NT2/D1 (cell line): ENCODE measurements at regions not wholly inside any gene's neighbourhood (a gene's known extent, or its start where the extent isn't known, plus 50 kb on each side); places are given as distances from the start of the nearest gene placed in this dataset.
"Not testable (repeated sequence)": the region's sequence is repeated elsewhere in the genome, so short reads cannot be mapped to it uniquely, and the experiment has no call there.

Source experiments
- DNase-seq: peaks from one replicate; pipeline ENCODE4 v3.0.0-alpha.2; 2011; ENCODE audit warnings: low read depth, low spot score
- H3K27me3 ChIP-seq: 2 replicates; pipeline ENCODE4 v1.6.0; 2011; ENCODE audit warnings: mild to moderate bottlenecking; ENCODE audit not compliant: insufficient read length, insufficient read depth
- H3K36me3 ChIP-seq: 2 replicates; pipeline ENCODE4 v1.6.1; 2011; ENCODE audit warnings: mild to moderate bottlenecking, low read length, mixed read lengths; ENCODE audit not compliant: insufficient read depth, insufficient read length
- H3K4me1 ChIP-seq: 2 replicates; pipeline ENCODE4 v1.5.1; 2011; ENCODE audit not compliant: insufficient read depth, insufficient read length
- H3K4me3 ChIP-seq: 2 replicates; pipeline ENCODE4 v1.5.1; 2011; ENCODE audit warnings: low read depth; ENCODE audit not compliant: insufficient read length
- H3K9ac ChIP-seq: 2 replicates; pipeline ENCODE4 v1.6.0; 2011; ENCODE audit warnings: low read depth; ENCODE audit not compliant: insufficient read length
- H3K9me3 ChIP-seq: 2 replicates; pipeline ENCODE4 v1.5.1; 2011; ENCODE audit warnings: mild to moderate bottlenecking, low read length; ENCODE audit not compliant: insufficient read depth
- SUZ12 ChIP-seq: IDR thresholded peaks from 2 replicates; pipeline ENCODE4 v1.6.1; 2011; ENCODE audit not compliant: insufficient read length, insufficient read depth; ENCODE audit errors: extremely low read depth
- YY1 ChIP-seq: IDR thresholded peaks from 2 replicates; pipeline ENCODE4 v1.6.1; 2011; ENCODE audit not compliant: insufficient read length, insufficient read depth
- ZNF274 ChIP-seq: IDR thresholded peaks from 2 replicates; pipeline ENCODE4 v1.6.1; 2011; ENCODE audit warnings: mild to moderate bottlenecking, low read depth, low read length

DNA sequence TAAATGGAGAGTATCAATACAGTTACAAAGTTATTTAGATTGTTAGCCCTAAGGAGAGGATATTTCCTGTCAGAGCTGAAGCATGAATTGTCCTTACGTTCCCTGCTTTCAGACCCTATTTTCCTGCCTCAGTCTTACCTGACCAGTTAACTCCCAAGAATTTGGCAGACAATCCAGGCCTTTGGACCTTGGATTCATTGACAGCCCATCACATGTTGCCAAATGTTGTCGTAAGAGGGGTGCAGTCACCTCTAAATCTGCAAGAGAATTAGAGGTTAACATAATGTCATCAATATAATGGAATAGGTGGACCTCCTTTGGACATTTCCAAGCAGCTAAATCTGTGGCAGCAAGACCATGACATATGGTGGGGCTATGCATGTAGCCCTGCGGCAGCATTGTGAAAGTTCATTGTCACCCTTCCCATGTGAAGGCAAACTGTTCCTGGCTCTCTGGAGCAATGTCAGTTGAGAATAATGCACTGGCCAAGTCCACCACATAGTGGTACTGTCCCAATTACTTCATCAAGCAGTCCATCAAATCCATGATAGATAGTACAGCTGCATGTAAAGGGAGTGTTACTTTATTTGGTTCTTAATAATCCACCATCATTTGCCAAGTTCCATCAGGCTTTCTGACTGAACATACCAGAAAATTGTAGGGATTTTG, 1137.0 kb upstream of the POU3F4 start:
- TF ChIP-seq SUZ12 (no peak), ZNF274 (no peak), YY1 (no peak)
- DNase-seq = no peak
- H3K9me3 ChIP-seq = no peaks in the 10 kb centered on the region
- no peaks in the 10 kb centered on the region for H3K36me3 ChIP-seq
- no peaks in the 10 kb centered on the region for H3K27me3 ChIP-seq
- no peak overlapping the region for H3K4me3 ChIP-seq
- H3K4me1 ChIP-seq = no peaks in the 10 kb centered on the region
- H3K9ac ChIP-seq = no peak overlapping the region

DNA sequence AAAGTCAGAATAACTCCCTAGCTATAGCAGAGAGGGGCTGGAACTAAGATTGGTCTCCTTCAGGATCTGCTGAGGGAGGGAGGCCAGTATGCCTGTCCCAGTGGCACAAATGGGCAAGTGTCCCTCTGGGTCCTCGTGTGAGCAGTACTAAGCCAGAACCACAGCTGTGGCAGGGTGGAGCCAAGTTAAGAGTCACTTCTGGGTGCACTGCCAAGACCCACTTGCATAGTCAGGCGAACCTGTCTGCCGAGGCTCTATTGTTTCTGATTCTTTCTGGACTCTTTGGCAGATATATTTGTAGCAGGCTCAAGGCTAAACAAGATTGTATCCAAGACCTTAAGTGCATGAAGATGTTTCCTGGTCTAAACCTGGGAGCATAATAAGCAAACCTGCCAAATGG, 1123.7 kb upstream of the POU3F4 start:
- no peak overlapping the region for H3K9ac ChIP-seq
- no peaks in the 10 kb centered on the region for H3K36me3 ChIP-seq
- no peaks in the 10 kb centered on the region for H3K9me3 ChIP-seq
- no peak overlapping the region for H3K4me3 ChIP-seq
- H3K27me3 ChIP-seq = no peaks in the 10 kb centered on the region
- DNase-seq = no peak
- no peak for TF ChIP-seq SUZ12
- TF ChIP-seq YY1 = no peak
- no peaks in the 10 kb centered on the region for H3K4me1 ChIP-seq

DNA sequence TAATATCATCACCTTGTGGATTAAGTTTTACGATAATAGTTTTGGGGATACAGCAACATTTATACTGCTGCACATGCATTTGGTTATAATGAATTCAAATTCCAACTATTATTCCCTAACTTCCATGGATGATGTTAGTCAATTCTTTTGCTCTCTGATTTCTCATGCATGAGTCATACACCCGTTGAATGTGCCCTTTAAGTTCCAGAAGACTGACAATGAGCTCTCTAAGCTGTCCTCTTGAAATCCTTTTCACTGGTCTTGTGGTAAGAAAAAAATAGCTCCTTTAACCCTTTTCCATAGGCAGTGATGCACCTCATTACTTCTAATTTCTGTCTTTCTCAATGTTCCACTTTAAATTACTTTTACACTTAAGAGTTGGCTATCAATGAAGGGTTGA, 1095.2 kb upstream of the POU3F4 start:
- H3K27me3 ChIP-seq = no peaks in the 10 kb centered on the region
- H3K9ac ChIP-seq = no peak overlapping the region
- DNase-seq = peak; percentile 25
- no peaks in the 10 kb centered on the region for H3K9me3 ChIP-seq
- TF ChIP-seq YY1 (no peak), SUZ12 (no peak), ZNF274 (no peak)
- H3K4me3 ChIP-seq = no peak overlapping the region
- no peaks in the 10 kb centered on the region for H3K36me3 ChIP-seq
- H3K4me1 ChIP-seq = no peaks in the 10 kb centered on the region

DNA sequence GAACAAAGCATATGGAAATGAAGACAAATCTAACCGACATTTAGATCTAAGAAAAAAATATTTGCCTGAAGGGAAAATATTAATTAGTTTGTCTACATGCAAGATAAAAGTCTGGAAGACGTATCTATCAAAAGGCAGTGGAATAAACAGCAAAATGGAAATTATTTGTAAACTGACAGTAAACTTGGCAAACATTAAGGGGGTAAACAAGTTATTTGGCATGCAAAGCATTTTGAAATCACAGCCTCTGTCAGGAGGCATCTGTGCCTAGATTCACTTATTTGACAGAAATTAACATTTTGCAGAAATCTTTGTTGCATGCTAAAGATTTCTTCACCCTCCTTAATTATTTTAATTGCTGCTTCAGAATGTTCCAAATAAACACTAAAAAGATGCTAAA, 1065.8 kb upstream of the POU3F4 start:
- TF ChIP-seq SUZ12 (no peak), YY1 (no peak), ZNF274 (no peak)
- Histone ChIP-seq H3K9me3 (no peaks in the 10 kb centered on the region), H3K36me3 (no peaks in the 10 kb centered on the region), H3K4me3 (no peak overlapping the region), H3K27me3 (no peaks in the 10 kb centered on the region), H3K9ac (no peak overlapping the region), H3K4me1 (no peaks in the 10 kb centered on the region)
- no peak for DNase-seq

GRCh38 chrX:82451725-82452124, 1056.4 kb upstream of the POU3F4 start:
- H3K4me1 ChIP-seq = no peaks in the 10 kb centered on the region
- no peak for TF ChIP-seq ZNF274
- no peak for TF ChIP-seq SUZ12
- TF ChIP-seq YY1 = no peak
- H3K36me3 ChIP-seq = no peaks in the 10 kb centered on the region
- no peak overlapping the region for H3K4me3 ChIP-seq
- no peaks in the 10 kb centered on the region for H3K9me3 ChIP-seq
- H3K27me3 ChIP-seq = no peaks in the 10 kb centered on the region
- H3K9ac ChIP-seq = no peak overlapping the region
- DNase-seq = no peak

DNA sequence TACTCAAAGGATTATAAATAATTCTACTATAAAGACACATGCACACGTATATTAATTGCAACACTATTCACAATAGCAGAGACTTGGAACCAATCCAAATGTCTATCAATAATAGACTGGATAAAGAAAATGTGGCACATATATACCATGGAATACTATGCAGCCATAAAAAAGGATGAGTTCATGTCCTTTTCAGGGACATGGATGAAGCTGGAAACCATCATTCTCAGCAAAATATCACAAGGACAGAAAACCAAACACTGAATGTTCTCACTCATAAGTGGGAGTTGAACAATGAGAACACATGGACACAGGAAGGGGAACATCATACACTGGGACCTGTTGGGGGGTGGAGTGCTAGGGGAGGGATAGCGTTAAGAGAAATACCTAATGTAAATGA, 1052.2 kb upstream of the POU3F4 start:
- H3K9me3 ChIP-seq, DNase-seq, H3K36me3 ChIP-seq, H3K27me3 ChIP-seq, H3K9ac ChIP-seq, H3K4me1 ChIP-seq, H3K4me3 ChIP-seq: not testable (repeated sequence)

- Histone ChIP-seq H3K9me3 (no peaks in the 10 kb centered on the region), H3K9ac (no peak overlapping the region), H3K4me3 (no peak overlapping the region), H3K36me3 (no peaks in the 10 kb centered on the region), H3K4me1 (no peaks in the 10 kb centered on the region), H3K27me3 (no peaks in the 10 kb centered on the region)
- no peak for TF ChIP-seq YY1
- TF ChIP-seq SUZ12 = no peak
- no peak for TF ChIP-seq ZNF274
- no peak for DNase-seq
These were observed 1049.8 kb upstream of the POU3F4 start for GRCh38 chrX:82458207-82458754.

DNA sequence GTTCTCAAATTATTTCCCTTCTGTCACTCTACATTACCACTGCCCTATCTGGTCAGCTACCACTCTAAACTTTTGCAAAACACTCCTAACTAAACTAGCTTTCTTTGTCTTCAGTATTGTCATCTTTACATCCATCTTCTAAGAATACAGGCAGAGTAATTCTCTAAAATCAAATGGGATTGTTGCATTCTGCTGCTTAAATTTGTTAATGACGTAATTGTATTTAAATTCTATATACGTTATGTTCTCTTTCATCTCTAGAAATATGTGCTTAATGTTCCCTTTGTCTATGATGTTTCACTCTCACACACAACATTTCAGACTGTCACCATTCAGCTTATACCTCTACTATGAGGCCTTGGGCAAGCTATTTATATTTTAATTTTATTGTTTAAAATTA, 1041.1 kb upstream of the POU3F4 start:
- no peak overlapping the region for H3K4me3 ChIP-seq
- H3K4me1 ChIP-seq = no peaks in the 10 kb centered on the region
- no peaks in the 10 kb centered on the region for H3K9me3 ChIP-seq
- no peaks in the 10 kb centered on the region for H3K27me3 ChIP-seq
- H3K9ac ChIP-seq = no peak overlapping the region
- H3K36me3 ChIP-seq = no peaks in the 10 kb centered on the region
- no peak for DNase-seq
- TF ChIP-seq SUZ12 (no peak), ZNF274 (no peak), YY1 (no peak)
